ENCODE measurements at regions not wholly inside any gene's neighbourhood (a gene's known extent, or its start where the extent isn't known, plus 50 kb on each side); places are given as distances from the start of the nearest gene placed in this dataset.
"Not testable (repeated sequence)": the region's sequence is repeated elsewhere in the genome, so short reads cannot be mapped to it uniquely, and the experiment has no call there.

DNA sequence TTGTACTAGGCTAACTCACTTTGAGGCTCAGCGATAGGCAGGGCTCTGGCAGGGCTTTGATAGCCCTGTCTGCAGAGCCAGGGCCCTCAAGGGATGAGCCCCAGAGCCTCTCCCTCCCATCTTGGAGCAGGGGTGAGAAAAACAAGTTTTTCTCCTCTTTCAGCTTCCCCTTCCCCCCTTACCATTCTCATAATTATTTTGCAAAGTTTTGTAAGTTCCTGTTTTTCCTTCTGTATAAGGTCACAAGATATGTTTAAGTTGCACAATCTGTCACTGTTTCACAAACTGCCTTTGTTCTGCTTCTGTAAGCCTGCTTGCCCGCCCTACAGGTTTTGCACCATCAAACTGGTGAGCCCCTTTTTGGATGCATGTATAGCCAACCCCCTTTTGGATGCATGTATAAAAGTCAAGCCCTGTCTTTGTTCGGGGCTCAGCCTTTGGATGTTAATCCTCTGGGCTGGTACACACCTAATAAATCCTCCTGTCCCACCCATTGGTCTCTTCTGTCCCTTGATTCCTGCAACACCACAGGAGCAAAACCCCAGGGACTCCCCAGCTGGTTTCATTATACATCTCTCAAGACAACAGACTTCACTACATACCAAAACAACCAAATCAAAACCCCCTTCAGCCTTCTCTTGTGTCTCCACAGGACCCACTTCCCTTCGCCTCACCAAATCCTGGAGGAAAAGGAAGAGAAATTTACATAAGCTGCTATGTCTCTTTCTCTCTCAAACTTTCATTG lies 52.5 kb upstream of the RESF1 start:
- H3K27ac Mint-ChIP-seq = peak overlapping the region in 1 of 2 donors; percentile 55
- DNase-seq (no peak), ATAC-seq (replicated peaks in 1 of 4) (no peak)
- peaks cover 25 to 34% (median 31%) of the 10 kb centered on the region in 3 donors for H3K9me3 Mint-ChIP-seq
- Histone ChIP-seq H3K36me3 (ENCODE audit: control insufficient read depth in 2 of 2, extremely low read depth in 1 of 2, insufficient read depth in 1 of 2, low read length in 1 of 2) (no peaks in the 10 kb centered on the region), H3K4me3 (ENCODE audit: control insufficient read depth in 1 of 2, extremely low read depth in 1 of 2, low read length in 1 of 2) (no peak overlapping the region), H3K27me3 (replicated peaks in 1 of 2; ENCODE audit: control insufficient read depth in 2 of 2, extremely low read depth in 1 of 2, insufficient read depth in 2 of 2, low read length in 1 of 2) (no peaks in the 10 kb centered on the region), H3K27ac (ENCODE audit: low read length) (no peak overlapping the region), H3K4me1 (ENCODE audit: control insufficient read depth in 1 of 2, extremely low read depth in 1 of 2, insufficient read depth in 2 of 2, low read length in 2 of 2) (no peaks in the 10 kb centered on the region), H3K9me3 (peaks cover 2% of the 10 kb centered on the region)
- CTCF ChIA-PET = no interaction called here
- WGBS (ENCODE audit: insufficient coverage) = 86% methylated on average over 3 of the region's 4 CpGs
- no peak overlapping the region for H3K4me3 Mint-ChIP-seq
- H3K4me1 Mint-ChIP-seq = peaks cover 2 to 25% (median 22%) of the 10 kb centered on the region in 3 donors
- POLR2A ChIA-PET = interaction anchor here in 1 of 2 donors (0.6 kb wide), 1 partner anchor 72 kb away, joined by 3 read pairs; no protein-coding TSS in a partner anchor
- peaks cover 21% of the 10 kb centered on the region for H3K36me3 Mint-ChIP-seq
- no peaks in the 10 kb centered on the region for H3K27me3 Mint-ChIP-seq

- DNase-seq (no peak), ATAC-seq (replicated peaks in 1 of 4) (no peak)
- CTCF ChIA-PET = interaction anchor here (0.5 to 0.6 kb wide), 2 partner anchors 24 to 93 kb away, joined by 3 to 7 read pairs; no protein-coding TSS in a partner anchor
- Histone ChIP-seq H3K36me3 (ENCODE audit: control insufficient read depth in 2 of 2, extremely low read depth in 1 of 2, insufficient read depth in 1 of 2, low read length in 1 of 2) (no peaks in the 10 kb centered on the region), H3K9me3 (peaks cover 2% of the 10 kb centered on the region), H3K4me3 (ENCODE audit: control insufficient read depth in 1 of 2, extremely low read depth in 1 of 2, low read length in 1 of 2) (no peak overlapping the region), H3K27me3 (replicated peaks in 1 of 2; ENCODE audit: control insufficient read depth in 2 of 2, extremely low read depth in 1 of 2, insufficient read depth in 2 of 2, low read length in 1 of 2) (no peaks in the 10 kb centered on the region), H3K4me1 (ENCODE audit: control insufficient read depth in 1 of 2, extremely low read depth in 1 of 2, insufficient read depth in 2 of 2, low read length in 2 of 2) (peaks cover 0 to 15% of the 10 kb centered on the region in 2 experiments), H3K27ac (ENCODE audit: low read length) (no peak overlapping the region)
- H3K4me3 Mint-ChIP-seq = no peak overlapping the region
- H3K27me3 Mint-ChIP-seq = no peaks in the 10 kb centered on the region
- H3K9me3 Mint-ChIP-seq = peaks cover 21 to 23% (median 22%) of the 10 kb centered on the region in 3 donors
- POLR2A ChIA-PET = no interaction called here
- H3K4me1 Mint-ChIP-seq = peaks cover 13 to 39% (median 36%) of the 10 kb centered on the region in 3 donors
- no peak overlapping the region for H3K27ac Mint-ChIP-seq
- no CpG with 5 or more reads among the region's 3 CpGs for WGBS (ENCODE audit: insufficient coverage)
- H3K36me3 Mint-ChIP-seq = peaks cover 23% of the 10 kb centered on the region
Observed at GRCh38 chr12:31903025-31903424, 56.2 kb upstream of the RESF1 start.

DNA sequence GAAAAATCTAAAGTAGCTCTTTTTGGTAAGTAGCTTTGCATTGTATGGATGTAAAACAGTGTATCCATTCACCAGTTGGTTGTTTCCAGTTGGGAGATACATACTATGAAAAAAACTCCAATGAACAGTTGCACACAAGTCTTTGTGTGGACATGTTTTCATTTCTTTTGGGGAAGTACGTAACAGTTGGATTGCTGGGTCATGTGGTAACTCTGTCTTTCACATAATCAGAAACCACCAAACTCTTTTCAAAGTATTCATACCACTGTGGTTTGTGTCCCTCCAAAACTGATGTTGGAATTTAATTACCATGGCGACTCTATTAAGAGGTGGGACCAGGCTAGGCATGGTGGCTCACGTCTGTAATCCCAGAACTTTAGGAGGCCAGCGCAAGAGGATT lies 58.9 kb upstream of the RESF1 start:
- peaks cover 24% of the 10 kb centered on the region for H3K36me3 Mint-ChIP-seq
- H3K27ac Mint-ChIP-seq = peak overlapping the region; percentile 39 to 52
- H3K27me3 Mint-ChIP-seq = no peaks in the 10 kb centered on the region
- Histone ChIP-seq H3K27me3 (replicated peaks in 1 of 2; ENCODE audit: control insufficient read depth in 2 of 2, extremely low read depth in 1 of 2, insufficient read depth in 2 of 2, low read length in 1 of 2) (no peaks in the 10 kb centered on the region), H3K36me3 (ENCODE audit: control insufficient read depth in 2 of 2, extremely low read depth in 1 of 2, insufficient read depth in 1 of 2, low read length in 1 of 2) (no peaks in the 10 kb centered on the region), H3K4me1 (ENCODE audit: control insufficient read depth in 1 of 2, extremely low read depth in 1 of 2, insufficient read depth in 2 of 2, low read length in 2 of 2) (peaks cover 11 to 39% of the 10 kb centered on the region in 2 experiments), H3K9me3 (peaks cover 2% of the 10 kb centered on the region), H3K4me3 (ENCODE audit: control insufficient read depth in 1 of 2, extremely low read depth in 1 of 2, low read length in 1 of 2) (no peak overlapping the region), H3K27ac (ENCODE audit: low read length) (no peak overlapping the region)
- DNase-seq (no peak), ATAC-seq (replicated peaks in 1 of 4) (no peak)
- no peak overlapping the region for H3K4me3 Mint-ChIP-seq
- H3K9me3 Mint-ChIP-seq = peaks cover 14 to 20% (median 17%) of the 10 kb centered on the region in 3 donors
- CTCF ChIA-PET = no interaction called here
- peaks cover 39 to 49% (median 47%) of the 10 kb centered on the region in 3 donors for H3K4me1 Mint-ChIP-seq
- POLR2A ChIA-PET = no interaction called here
- WGBS (ENCODE audit: insufficient coverage) = 100% methylated on average over 1 of the region's 4 CpGs

- Histone ChIP-seq H3K4me3 (ENCODE audit: control insufficient read depth in 1 of 2, extremely low read depth in 1 of 2, low read length in 1 of 2) (no peak overlapping the region), H3K27ac (ENCODE audit: low read length) (no peak overlapping the region), H3K4me1 (ENCODE audit: control insufficient read depth in 1 of 2, extremely low read depth in 1 of 2, insufficient read depth in 2 of 2, low read length in 2 of 2) (peaks cover 12 to 51% of the 10 kb centered on the region in 2 experiments), H3K9me3 (peaks cover 4% of the 10 kb centered on the region), H3K36me3 (ENCODE audit: control insufficient read depth in 2 of 2, extremely low read depth in 1 of 2, insufficient read depth in 1 of 2, low read length in 1 of 2) (no peaks in the 10 kb centered on the region), H3K27me3 (replicated peaks in 1 of 2; ENCODE audit: control insufficient read depth in 2 of 2, extremely low read depth in 1 of 2, insufficient read depth in 2 of 2, low read length in 1 of 2) (no peaks in the 10 kb centered on the region)
- H3K9me3 Mint-ChIP-seq = peaks cover 16 to 25% (median 17%) of the 10 kb centered on the region in 3 donors
- H3K27me3 Mint-ChIP-seq = no peaks in the 10 kb centered on the region
- WGBS (ENCODE audit: insufficient coverage) = 100% methylated on average over 1 of the region's 2 CpGs
- H3K27ac Mint-ChIP-seq = peak overlapping the region; percentile 62 to 69
- H3K4me3 Mint-ChIP-seq = peak overlapping the region in 2 of 3 donors; percentile 0 to 60
- ATAC-seq (replicated peaks in 1 of 4) = no peak
- CTCF ChIA-PET = no interaction called here
- peaks cover 30% of the 10 kb centered on the region for H3K36me3 Mint-ChIP-seq
- POLR2A ChIA-PET = no interaction called here
- DNase-seq = no peak
- H3K4me1 Mint-ChIP-seq = peaks cover 48 to 59% (median 57%) of the 10 kb centered on the region in 3 donors
Observed at GRCh38 chr12:31899109-31899508, 60.1 kb upstream of the RESF1 start.

DNA sequence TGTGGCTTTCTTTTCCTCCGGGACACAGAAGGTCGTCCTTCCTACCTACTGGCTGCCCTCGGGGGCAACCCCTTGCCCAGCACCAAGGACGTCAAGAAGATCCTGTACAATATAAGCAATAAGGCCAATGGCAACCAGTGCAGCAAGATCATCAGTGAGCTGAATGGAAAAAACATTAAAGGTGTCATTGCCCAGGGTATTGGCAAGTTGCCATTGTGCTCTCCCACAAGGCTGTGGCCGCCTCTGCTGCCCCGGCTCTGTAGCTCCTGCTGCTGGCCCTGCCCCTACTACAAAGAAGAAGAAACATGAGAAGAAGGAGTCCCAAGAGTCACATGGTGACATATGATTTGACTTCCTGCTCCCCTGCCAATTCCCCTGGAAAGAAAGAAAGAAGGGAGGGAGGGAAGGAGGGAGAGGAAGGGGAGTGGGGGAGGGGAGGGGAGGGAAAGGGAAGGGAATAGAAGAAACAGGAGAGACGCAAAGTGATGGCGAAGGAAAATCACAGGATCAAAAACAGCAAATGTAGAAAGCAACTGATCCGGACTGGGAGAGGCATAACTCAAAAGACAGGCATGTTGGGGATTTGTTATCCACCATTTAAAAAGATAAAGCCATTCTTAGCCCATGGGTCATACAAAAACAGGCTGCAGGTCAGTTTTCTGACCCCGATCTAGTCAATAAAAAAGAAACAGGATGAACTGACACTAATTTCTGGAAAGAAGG lies 61.3 kb upstream of the RESF1 start:
- DNase-seq (peak in 12 of 35 experiments; percentile 8 to 70 (median 20)), ATAC-seq (replicated peaks in 1 of 4) (no peak)
- H3K9me3 Mint-ChIP-seq = peaks cover 16 to 25% (median 17%) of the 10 kb centered on the region in 3 donors
- H3K27ac ChIP-seq (ENCODE audit: low read length) = peak overlapping the region; percentile 94
- no peaks in the 10 kb centered on the region for H3K27me3 ChIP-seq (replicated peaks in 1 of 2; ENCODE audit: control insufficient read depth in 2 of 2, extremely low read depth in 1 of 2, insufficient read depth in 2 of 2, low read length in 1 of 2)
- WGBS (ENCODE audit: insufficient coverage) = 73% methylated on average over 4 of the region's 10 CpGs
- peaks cover 55 to 66% (median 66%) of the 10 kb centered on the region in 3 donors for H3K4me1 Mint-ChIP-seq
- peaks cover 37% of the 10 kb centered on the region for H3K36me3 Mint-ChIP-seq
- CTCF ChIA-PET = interaction anchor here (0.6 to 0.7 kb wide), 3 partner anchors 84 to 496 kb away, joined by 6 to 9 read pairs (median 7); no protein-coding TSS in a partner anchor
- no peaks in the 10 kb centered on the region for H3K36me3 ChIP-seq (ENCODE audit: control insufficient read depth in 2 of 2, extremely low read depth in 1 of 2, insufficient read depth in 1 of 2, low read length in 1 of 2)
- H3K9me3 ChIP-seq = peaks cover 4% of the 10 kb centered on the region
- H3K4me3 Mint-ChIP-seq = peak overlapping the region; percentile 41 to 64 (median 60)
- H3K27ac Mint-ChIP-seq = peak overlapping the region; percentile 95 to 99
- H3K4me3 ChIP-seq (ENCODE audit: control insufficient read depth in 1 of 2, extremely low read depth in 1 of 2, low read length in 1 of 2) = peak overlapping the region in 1 of 2 donors; percentile 50
- H3K27me3 Mint-ChIP-seq = no peaks in the 10 kb centered on the region
- peaks cover 12 to 62% of the 10 kb centered on the region in 2 experiments for H3K4me1 ChIP-seq (ENCODE audit: control insufficient read depth in 1 of 2, extremely low read depth in 1 of 2, insufficient read depth in 2 of 2, low read length in 2 of 2)
- POLR2A ChIA-PET = no interaction called here

DNA sequence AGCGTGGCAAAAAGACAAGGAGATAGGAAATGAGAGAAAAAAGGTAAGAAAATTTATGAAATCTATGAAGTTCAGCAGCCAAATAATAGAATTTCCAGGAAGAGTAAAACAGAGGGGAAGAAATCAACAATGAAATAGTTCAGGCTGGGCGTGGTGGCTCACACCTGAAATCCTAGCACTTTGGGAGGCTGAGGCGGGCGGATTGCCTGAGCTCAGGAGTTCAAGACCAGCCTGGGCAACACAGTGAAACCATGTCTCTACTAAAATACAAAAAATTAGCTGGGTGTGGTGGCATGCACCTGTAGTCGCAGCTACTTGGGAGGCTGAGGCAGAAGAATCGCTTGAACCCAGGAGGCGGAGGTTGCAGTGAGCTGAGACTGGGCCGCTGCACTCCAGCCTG lies 62.1 kb upstream of the RESF1 start:
- CTCF ChIA-PET = interaction anchor here (0.6 to 1.2 kb wide), 4 partner anchors 19 to 244 kb away, joined by 3 to 6 read pairs (median 4); no protein-coding TSS in a partner anchor
- Mint-ChIP-seq H3K4me1 (peaks cover 62 to 75% (median 74%) of the 10 kb centered on the region in 3 donors), H3K4me3 (peak overlapping the region; percentile 60 to 64 (median 60)), H3K9me3 (peaks cover 16 to 25% (median 17%) of the 10 kb centered on the region in 3 donors), H3K36me3 (peaks cover 39% of the 10 kb centered on the region), H3K27ac (peak overlapping the region; percentile 95 to 99)
- not testable (repeated sequence) for H3K27me3 Mint-ChIP-seq; H3K36me3 ChIP-seq (ENCODE audit: control insufficient read depth in 2 of 2, extremely low read depth in 1 of 2, insufficient read depth in 1 of 2, low read length in 1 of 2); H3K27me3 ChIP-seq (replicated peaks in 1 of 2; ENCODE audit: control insufficient read depth in 2 of 2, extremely low read depth in 1 of 2, insufficient read depth in 2 of 2, low read length in 1 of 2); H3K4me3 ChIP-seq (ENCODE audit: control insufficient read depth in 1 of 2, extremely low read depth in 1 of 2, low read length in 1 of 2); H3K9me3 ChIP-seq
- Histone ChIP-seq H3K27ac (ENCODE audit: low read length) (peak overlapping the region; percentile 94), H3K4me1 (ENCODE audit: control insufficient read depth in 1 of 2, extremely low read depth in 1 of 2, insufficient read depth in 2 of 2, low read length in 2 of 2) (peaks cover 12 to 71% of the 10 kb centered on the region in 2 experiments)
- DNase-seq (peak in 1 of 35 experiments; percentile 15), ATAC-seq (replicated peaks in 1 of 4) (peak in 1 of 4 experiments; percentile 4)
- POLR2A ChIA-PET = interaction anchor here in 1 of 2 donors (0.6 to 1.2 kb wide), 4 partner anchors 19 to 168 kb away, joined by 3 to 8 read pairs (median 4); partner anchors contain the start of gene AMN1
- 11% methylated on average over 2 of the region's 8 CpGs for WGBS (ENCODE audit: insufficient coverage)

Measured in T-cell (primary cell).